ENCODE measurements at regions not wholly inside any gene's neighbourhood (a gene's known extent, or its start where the extent isn't known, plus 50 kb on each side); places are given as distances from the start of the nearest gene placed in this dataset.

- peaks cover 2% of the 10 kb centered on the region; the same call in 1 of the 2 replicates for H3K9me3 ChIP-seq (ENCODE audit: insufficient read depth, low read depth, low read length)
- no peak overlapping the region for H3K9ac ChIP-seq (ENCODE audit: low read depth, low read length)
- H3K36me3 ChIP-seq (ENCODE audit: insufficient read depth, low read length), result no peaks in the 10 kb centered on the region
- no peaks in the 10 kb centered on the region for H3K27me3 ChIP-seq (ENCODE audit: insufficient read depth, low read length)
- H3K27ac ChIP-seq (ENCODE audit: low read depth, low read length), result no peak overlapping the region
- H3K4me1 ChIP-seq (ENCODE audit: insufficient read depth, low read length), result no peaks in the 10 kb centered on the region
- no CpG with 5 or more reads among the region's 3 CpGs for WGBS
- H3K4me3 ChIP-seq (ENCODE audit: low read length), result no peak overlapping the region
Measured at GRCh38 chr5:105331558-105331957, 1769.0 kb upstream of the NUDT12 start.

- Histone ChIP-seq H3K27ac (ENCODE audit: low read depth, low read length) (no peak overlapping the region), H3K4me1 (ENCODE audit: insufficient read depth, low read length) (no peaks in the 10 kb centered on the region), H3K27me3 (ENCODE audit: insufficient read depth, low read length) (no peaks in the 10 kb centered on the region), H3K9ac (ENCODE audit: low read depth, low read length) (no peak overlapping the region), H3K4me3 (ENCODE audit: low read length) (no peak overlapping the region), H3K36me3 (ENCODE audit: insufficient read depth, low read length) (no peaks in the 10 kb centered on the region), H3K9me3 (ENCODE audit: insufficient read depth, low read depth, low read length) (peaks cover 2% of the 10 kb centered on the region; the same call in 1 of the 2 replicates)
- 93% methylated on average over 1 of the region's 1 CpG for WGBS
Measured at GRCh38 chr5:105330185-105330584, 1767.6 kb upstream of the NUDT12 start.

DNA sequence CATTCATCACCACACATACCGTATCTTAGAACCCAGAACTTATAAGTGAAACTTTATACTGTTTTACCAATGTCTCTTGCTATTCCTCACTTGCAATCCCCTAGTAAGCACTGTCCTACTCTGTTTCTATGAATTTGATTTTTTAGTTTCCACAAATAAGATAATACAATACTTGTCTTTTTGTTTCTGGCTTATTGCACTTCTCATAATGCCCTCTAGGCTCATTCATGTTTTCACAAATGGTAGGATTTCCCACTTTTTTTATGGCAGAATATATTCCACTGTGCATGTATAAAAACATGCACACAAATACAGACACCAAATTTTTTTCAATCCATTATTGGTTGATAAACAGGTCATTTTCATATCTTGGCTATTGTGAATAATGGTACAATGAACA, 1742.3 kb upstream of the NUDT12 start:
- WGBS, result 95% methylated on average over 1 of the region's 1 CpG
- Histone ChIP-seq H3K9ac (ENCODE audit: low read depth, low read length) (no peak overlapping the region), H3K36me3 (ENCODE audit: insufficient read depth, low read length) (no peaks in the 10 kb centered on the region), H3K27me3 (ENCODE audit: insufficient read depth, low read length) (no peaks in the 10 kb centered on the region), H3K4me1 (ENCODE audit: insufficient read depth, low read length) (no peaks in the 10 kb centered on the region), H3K27ac (ENCODE audit: low read depth, low read length) (no peak overlapping the region), H3K9me3 (ENCODE audit: insufficient read depth, low read depth, low read length) (no peaks in the 10 kb centered on the region), H3K4me3 (ENCODE audit: low read length) (no peak overlapping the region)

GRCh38 chr5:105288946-105289345, 1726.4 kb upstream of the NUDT12 start:
- no peaks in the 10 kb centered on the region for H3K4me1 ChIP-seq (ENCODE audit: insufficient read depth, low read length)
- H3K36me3 ChIP-seq (ENCODE audit: insufficient read depth, low read length), result no peaks in the 10 kb centered on the region
- H3K9me3 ChIP-seq (ENCODE audit: insufficient read depth, low read depth, low read length), result no peaks in the 10 kb centered on the region
- H3K27me3 ChIP-seq (ENCODE audit: insufficient read depth, low read length), result no peaks in the 10 kb centered on the region
- H3K27ac ChIP-seq (ENCODE audit: low read depth, low read length), result no peak overlapping the region
- no peak overlapping the region for H3K9ac ChIP-seq (ENCODE audit: low read depth, low read length)
- H3K4me3 ChIP-seq (ENCODE audit: low read length), result no peak overlapping the region

DNA sequence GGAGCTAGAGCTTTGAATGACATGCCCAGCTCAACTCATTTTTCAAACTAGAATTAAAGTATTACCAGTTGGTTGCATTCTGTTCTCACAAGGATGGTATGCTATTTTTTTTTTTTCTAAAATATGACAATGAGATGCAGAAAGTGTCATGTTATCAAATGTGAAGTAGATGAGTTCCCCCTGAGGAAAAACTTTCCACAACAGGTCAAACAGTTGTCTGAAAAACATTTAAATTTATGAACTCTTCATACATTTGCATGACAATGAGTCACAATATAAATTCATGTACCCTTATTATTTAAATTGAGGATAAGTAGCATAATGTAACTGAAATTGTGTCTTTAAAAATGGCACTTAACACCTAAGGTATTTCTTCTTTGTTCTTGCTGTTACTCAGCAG, 1720.5 kb upstream of the NUDT12 start:
- Histone ChIP-seq H3K27me3 (ENCODE audit: insufficient read depth, low read length) (no peaks in the 10 kb centered on the region), H3K9ac (ENCODE audit: low read depth, low read length) (no peak overlapping the region), H3K27ac (ENCODE audit: low read depth, low read length) (no peak overlapping the region), H3K9me3 (ENCODE audit: insufficient read depth, low read depth, low read length) (no peaks in the 10 kb centered on the region), H3K4me1 (ENCODE audit: insufficient read depth, low read length) (no peaks in the 10 kb centered on the region), H3K36me3 (ENCODE audit: insufficient read depth, low read length) (no peaks in the 10 kb centered on the region), H3K4me3 (ENCODE audit: low read length) (no peak overlapping the region)

DNA sequence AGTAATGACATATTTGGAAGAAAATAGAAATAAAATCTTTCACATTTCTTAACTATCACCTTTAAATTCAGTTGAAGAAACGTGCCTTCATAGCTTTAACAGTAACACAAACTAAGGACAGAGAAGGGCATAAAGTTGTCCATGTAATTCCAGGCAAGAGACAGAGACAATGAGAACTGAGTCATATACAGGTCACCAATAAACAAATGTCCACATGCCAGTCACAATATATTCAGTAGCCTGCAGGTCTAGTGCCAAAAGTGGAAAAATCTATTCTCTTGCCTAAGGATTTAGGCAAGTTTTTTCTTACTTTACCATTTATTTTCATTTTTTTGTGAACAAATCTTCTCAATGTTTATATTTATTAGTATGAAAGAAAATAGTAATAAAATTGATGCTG, 1711.5 kb upstream of the NUDT12 start:
- no peak overlapping the region for H3K27ac ChIP-seq (ENCODE audit: low read depth, low read length)
- H3K4me3 ChIP-seq (ENCODE audit: low read length), result no peak overlapping the region
- no peaks in the 10 kb centered on the region for H3K36me3 ChIP-seq (ENCODE audit: insufficient read depth, low read length)
- no peak overlapping the region for H3K9ac ChIP-seq (ENCODE audit: low read depth, low read length)
- WGBS, result 100% methylated on average over 1 of the region's 1 CpG
- no peaks in the 10 kb centered on the region for H3K4me1 ChIP-seq (ENCODE audit: insufficient read depth, low read length)
- H3K27me3 ChIP-seq (ENCODE audit: insufficient read depth, low read length), result no peaks in the 10 kb centered on the region
- H3K9me3 ChIP-seq (ENCODE audit: insufficient read depth, low read depth, low read length), result no peaks in the 10 kb centered on the region

DNA sequence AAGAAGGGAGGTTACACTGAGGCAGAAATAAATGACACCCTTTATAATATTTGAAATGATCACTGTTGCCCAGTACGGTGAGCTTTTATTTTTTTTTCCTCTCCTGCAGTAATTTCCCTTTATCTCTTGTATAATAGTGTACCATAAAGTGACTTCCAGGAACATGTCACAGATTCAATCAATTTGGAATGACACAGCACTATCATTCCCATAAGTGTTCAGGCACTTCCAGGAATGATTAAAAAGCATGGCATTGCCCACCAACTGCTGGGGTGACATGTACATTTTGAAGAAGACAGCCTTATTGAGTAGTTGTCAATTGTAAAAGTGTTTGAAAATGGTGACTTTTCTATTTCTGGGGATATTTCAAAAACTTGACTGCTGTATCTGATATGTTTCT, 1700.9 kb upstream of the NUDT12 start:
- Histone ChIP-seq H3K4me1 (ENCODE audit: insufficient read depth, low read length) (0 out of 2 replicates have a peak, but pooled peaks cover 3% of the 10 kb centered on the region), H3K4me3 (ENCODE audit: low read length) (no peak overlapping the region), H3K27me3 (ENCODE audit: insufficient read depth, low read length) (no peaks in the 10 kb centered on the region), H3K9ac (ENCODE audit: low read depth, low read length) (no peak overlapping the region), H3K36me3 (ENCODE audit: insufficient read depth, low read length) (no peaks in the 10 kb centered on the region), H3K9me3 (ENCODE audit: insufficient read depth, low read depth, low read length) (no peaks in the 10 kb centered on the region), H3K27ac (ENCODE audit: low read depth, low read length) (no peak overlapping the region)
- no CpG with 5 or more reads among the region's 1 CpG for WGBS

GRCh38 chr5:105259581-105260217, 1697.1 kb upstream of the NUDT12 start:
- Histone ChIP-seq H3K9ac (ENCODE audit: low read depth, low read length) (no peak overlapping the region), H3K9me3 (ENCODE audit: insufficient read depth, low read depth, low read length) (no peaks in the 10 kb centered on the region), H3K4me3 (ENCODE audit: low read length) (no peak overlapping the region), H3K4me1 (ENCODE audit: insufficient read depth, low read length) (0 out of 2 replicates have a peak, but pooled peaks cover 3% of the 10 kb centered on the region), H3K36me3 (ENCODE audit: insufficient read depth, low read length) (no peaks in the 10 kb centered on the region), H3K27me3 (ENCODE audit: insufficient read depth, low read length) (no peaks in the 10 kb centered on the region), H3K27ac (ENCODE audit: low read depth, low read length) (no peak overlapping the region)
- WGBS, result 90% methylated on average over 5 of the region's 5 CpGs

DNA sequence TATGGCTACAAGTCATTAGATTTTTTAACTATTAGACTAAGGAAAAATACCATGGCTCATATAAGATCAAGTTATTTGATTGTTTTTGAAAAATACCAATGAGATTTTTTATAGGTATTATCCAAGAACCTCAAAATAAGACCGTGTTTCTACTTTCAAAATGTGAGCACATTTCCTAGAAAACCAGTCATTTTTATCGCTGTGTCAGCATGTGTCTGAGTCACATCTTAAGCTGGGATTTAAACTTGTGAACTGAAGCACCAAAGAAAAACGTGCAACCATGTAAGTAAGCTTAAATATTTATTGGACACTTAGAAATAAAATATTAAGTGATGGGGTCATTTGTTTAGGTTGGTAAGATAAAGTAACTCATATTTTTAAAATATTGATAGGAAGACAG, 1676.0 kb upstream of the NUDT12 start:
- H3K27me3 ChIP-seq (ENCODE audit: insufficient read depth, low read length), result no peaks in the 10 kb centered on the region
- whole genome bisulfite sequencing, result 98% methylated on average over 3 of the region's 3 CpGs
- no peak overlapping the region for H3K4me3 ChIP-seq (ENCODE audit: low read length)

GRCh38 chr5:105230516-105231157, 1668.0 kb upstream of the NUDT12 start:
- no peak overlapping the region for H3K9ac ChIP-seq (ENCODE audit: low read depth, low read length)
- no peak overlapping the region for H3K4me3 ChIP-seq (ENCODE audit: low read length)
- H3K36me3 ChIP-seq (ENCODE audit: insufficient read depth, low read length), result no peaks in the 10 kb centered on the region
- H3K27me3 ChIP-seq (ENCODE audit: insufficient read depth, low read length), result no peaks in the 10 kb centered on the region
- no peak overlapping the region for H3K27ac ChIP-seq (ENCODE audit: low read depth, low read length)
- no peaks in the 10 kb centered on the region for H3K4me1 ChIP-seq (ENCODE audit: insufficient read depth, low read length)
- 88% methylated on average over 4 of the region's 4 CpGs for WGBS
- no peaks in the 10 kb centered on the region for H3K9me3 ChIP-seq (ENCODE audit: insufficient read depth, low read depth, low read length)

More for the DNA sequence above, 1676.0 kb upstream of the NUDT12 start:
- no peaks in the 10 kb centered on the region for H3K4me1 ChIP-seq (ENCODE audit: insufficient read depth, low read length)
- H3K9me3 ChIP-seq (ENCODE audit: insufficient read depth, low read depth, low read length), result no peaks in the 10 kb centered on the region
- no peaks in the 10 kb centered on the region for H3K36me3 ChIP-seq (ENCODE audit: insufficient read depth, low read length)
- H3K27ac ChIP-seq (ENCODE audit: low read depth, low read length), result no peak overlapping the region
- H3K9ac ChIP-seq (ENCODE audit: low read depth, low read length), result no peak overlapping the region

GRCh38 chr5:105218018-105218417, 1655.4 kb upstream of the NUDT12 start:
- H3K4me1 ChIP-seq (ENCODE audit: insufficient read depth, low read length), result no peaks in the 10 kb centered on the region
- 64% methylated on average over 1 of the region's 1 CpG for WGBS
- H3K36me3 ChIP-seq (ENCODE audit: insufficient read depth, low read length), result no peaks in the 10 kb centered on the region

DNA sequence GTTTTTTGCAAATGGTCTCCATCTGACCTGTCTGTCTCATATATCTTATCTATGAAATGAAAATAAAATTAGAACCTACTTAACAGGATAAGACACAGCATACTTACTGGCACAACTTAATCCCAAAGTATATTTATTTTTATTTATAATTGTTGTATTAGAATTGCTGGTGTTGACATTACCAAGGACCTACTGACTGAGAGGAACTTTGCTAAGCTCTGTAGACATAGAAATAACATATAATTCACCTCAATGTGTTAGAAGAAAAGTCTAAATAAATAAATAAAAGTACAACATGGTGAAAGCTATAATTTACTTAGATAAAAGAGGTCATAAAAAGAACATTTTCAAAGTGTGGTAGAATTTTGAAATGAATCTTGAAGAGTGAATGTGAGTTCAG, 1650.5 kb upstream of the NUDT12 start:
- Histone ChIP-seq H3K4me1 (ENCODE audit: insufficient read depth, low read length) (no peaks in the 10 kb centered on the region), H3K4me3 (ENCODE audit: low read length) (no peak overlapping the region), H3K27ac (ENCODE audit: low read depth, low read length) (no peak overlapping the region), H3K9ac (ENCODE audit: low read depth, low read length) (no peak overlapping the region), H3K9me3 (ENCODE audit: insufficient read depth, low read depth, low read length) (no peaks in the 10 kb centered on the region), H3K27me3 (ENCODE audit: insufficient read depth, low read length) (no peaks in the 10 kb centered on the region), H3K36me3 (ENCODE audit: insufficient read depth, low read length) (no peaks in the 10 kb centered on the region)

More at GRCh38 chr5:105218018-105218417, 1655.4 kb upstream of the NUDT12 start:
- no peaks in the 10 kb centered on the region for H3K9me3 ChIP-seq (ENCODE audit: insufficient read depth, low read depth, low read length)
- H3K27ac ChIP-seq (ENCODE audit: low read depth, low read length), result no peak overlapping the region
- no peak overlapping the region for H3K4me3 ChIP-seq (ENCODE audit: low read length)
- H3K27me3 ChIP-seq (ENCODE audit: insufficient read depth, low read length), result no peaks in the 10 kb centered on the region
- H3K9ac ChIP-seq (ENCODE audit: low read depth, low read length), result no peak overlapping the region

Measured in HUES64 (cell line).